ENCODE measurements at regions not wholly inside any gene's neighbourhood (a gene's known extent, or its start where the extent isn't known, plus 50 kb on each side); places are given as distances from the start of the nearest gene placed in this dataset.

- TF ChIP-seq SMC3 (IDR thresholded peaks at IDR 0.05; ENCODE audit: low read depth, low read length) (no peak), POLR2A (IDR thresholded peaks at IDR 0.05; ENCODE audit: low read depth, low read length) (no peak), CTCF (conservative IDR thresholded peaks at IDR 0.05; ENCODE audit: low read depth, low read length) (no peak), MXI1 (IDR thresholded peaks at IDR 0.05; ENCODE audit: borderline replicate concordance, low read depth, low read length) (no peak), RAD21 (IDR thresholded peaks at IDR 0.05; ENCODE audit: low read length) (no peak), RFX5 (IDR thresholded peaks at IDR 0.05; ENCODE audit: low read depth, low read length) (no peak), CEBPB (IDR thresholded peaks at IDR 0.05; ENCODE audit: low read depth, low read length) (no peak), FOS (IDR thresholded peaks at IDR 0.05; ENCODE audit: low read depth, low read length) (no peak), MAFK (IDR thresholded peaks at IDR 0.05; ENCODE audit: low read depth, low read length) (no peak), USF2 (IDR thresholded peaks at IDR 0.05; ENCODE audit: low read depth, low read length) (no peak)
Measured at GRCh38 chr14:65280653-65281052, 131.9 kb upstream of the FUT8 start.

Measured in IMR-90 (cell line).